MM.1S (cell line): ENCODE measurements at regions not wholly inside any gene's neighbourhood (a gene's known extent, or its start where the extent isn't known, plus 50 kb on each side); places are given as distances from the start of the nearest gene placed in this dataset.

Source experiments
- DNase-seq: peaks from one replicate; pipeline ENCODE4 v3.0.0-alpha.2; 2015
- H2AFZ ChIP-seq: fragments of 300-600 bp; sonication (generic); 2 replicates; pipeline ENCODE4 v1.6.0; 2016; ENCODE audit warnings: antibody characterized with exemption, low read length
- H3F3A ChIP-seq: fragments of 300-600 bp; sonication (generic); 2 replicates; pipeline ENCODE4 v1.6.1; 2016; ENCODE audit warnings: mild to moderate bottlenecking, antibody characterized with exemption, low read length, moderate library complexity, mixed read lengths; ENCODE audit not compliant: insufficient read depth
- H3K27ac ChIP-seq: fragments of 300-600 bp; sonication (generic); 2 replicates; pipeline ENCODE4 v1.5.1; 2016; ENCODE audit warnings: mild to moderate bottlenecking, low read length
- H3K27me3 ChIP-seq: fragments of 300-600 bp; sonication (generic); replicated peaks from 2 replicates; pipeline ENCODE4 v1.6.0; 2016; ENCODE audit warnings: low read length; ENCODE audit not compliant: insufficient read depth
- H3K36me3 ChIP-seq: fragments of 300-600 bp; sonication (generic); replicated peaks from 2 replicates; pipeline ENCODE4 v1.6.1; 2016; ENCODE audit warnings: mild to moderate bottlenecking, low read length, mixed read lengths; ENCODE audit not compliant: insufficient read depth
- H3K4me1 ChIP-seq: fragments of 300-600 bp; sonication (generic); 2 replicates; pipeline ENCODE4 v1.6.1; 2016; ENCODE audit warnings: low read length, mixed read lengths
- H3K4me2 ChIP-seq: fragments of 300-600 bp; sonication (generic); 2 replicates; pipeline ENCODE4 v1.6.0; 2016; ENCODE audit warnings: low read depth, low read length
- H3K4me3 ChIP-seq: fragments of 300-600 bp; sonication (generic); 2 replicates; pipeline ENCODE4 v1.5.1; 2016; ENCODE audit warnings: low read length, mixed read lengths
- H3K79me2 ChIP-seq: fragments of 300-600 bp; sonication (generic); 2 replicates; pipeline ENCODE4 v1.6.1; 2016; ENCODE audit warnings: mixed run types, low read length, mixed read lengths
- H3K9ac ChIP-seq: fragments of 300-600 bp; sonication (generic); 2 replicates; pipeline ENCODE4 v1.6.1; 2016; ENCODE audit warnings: low read length, mixed read lengths
- H3K9me2 ChIP-seq: fragments of 300-600 bp; sonication (generic); replicated peaks from 2 replicates; pipeline ENCODE4 v1.6.1; 2016; ENCODE audit warnings: mild to moderate bottlenecking, low read length, mixed read lengths; ENCODE audit not compliant: insufficient read depth
- H3K9me3 ChIP-seq: fragments of 300-600 bp; sonication (generic); replicated peaks from 2 replicates; pipeline ENCODE4 v1.6.1; 2016; ENCODE audit warnings: mild to moderate bottlenecking, low read length, mixed read lengths; ENCODE audit not compliant: insufficient read depth
- H4K20me1 ChIP-seq: fragments of 300-600 bp; sonication (generic); 2 replicates; pipeline ENCODE4 v1.6.1; 2016; ENCODE audit warnings: mild to moderate bottlenecking, low read length, moderate library complexity, mixed read lengths; ENCODE audit not compliant: insufficient read depth
- CTCF ChIP-seq: fragments of 300-600 bp; sonication (generic); IDR thresholded peaks from 2 replicates; pipeline ENCODE4 v1.5.1; 2016; ENCODE audit warnings: antibody characterized with exemption, low read length, mixed read lengths
- EZH2 ChIP-seq: fragments of 300-600 bp; sonication (generic); optimal IDR thresholded peaks from 2 replicates; pipeline ENCODE3; 2017; ENCODE audit warnings: low read depth, mild to moderate bottlenecking, antibody characterized with exemption, low read length, mixed read lengths
- EZH2phosphoT487 ChIP-seq: fragments of 300-600 bp; sonication (generic); IDR thresholded peaks from 2 replicates; pipeline ENCODE4 v1.6.1; 2018; ENCODE audit warnings: antibody characterized with exemption, low read length

- Histone ChIP-seq H2AFZ (no peak overlapping the region), H3K9me2 (no peaks in the 10 kb centered on the region), H3F3A (no peaks in the 10 kb centered on the region), H3K36me3 (no peaks in the 10 kb centered on the region), H3K4me3 (no peak overlapping the region), H3K27me3 (peaks cover 21% of the 10 kb centered on the region), H3K27ac (no peak overlapping the region), H3K9me3 (no peaks in the 10 kb centered on the region), H3K79me2 (no peaks in the 10 kb centered on the region), H3K9ac (no peak overlapping the region), H4K20me1 (no peaks in the 10 kb centered on the region), H3K4me2 (no peak overlapping the region), H3K4me1 (no peaks in the 10 kb centered on the region)
- no peak for DNase-seq
- no peak for TF ChIP-seq EZH2phosphoT487
- TF ChIP-seq EZH2: no peak
- TF ChIP-seq CTCF: no peak
Observed at GRCh38 chr16:85534536-85535351, 78.4 kb upstream of the GSE1 start.

- H3K27me3 ChIP-seq: peaks cover 13% of the 10 kb centered on the region; the same call in 1 of the 2 replicates
- no peaks in the 10 kb centered on the region for H3K9me2 ChIP-seq
- TF ChIP-seq EZH2phosphoT487 (no peak), CTCF (no peak), EZH2 (no peak)
- H3K36me3 ChIP-seq: no peaks in the 10 kb centered on the region
- no peak overlapping the region for H3K4me2 ChIP-seq
- H4K20me1 ChIP-seq: no peaks in the 10 kb centered on the region
- no peaks in the 10 kb centered on the region for H3K4me1 ChIP-seq
- H2AFZ ChIP-seq: no peak overlapping the region
- H3K9me3 ChIP-seq: no peaks in the 10 kb centered on the region
- H3K27ac ChIP-seq: no peak overlapping the region
- H3K9ac ChIP-seq: no peak overlapping the region
- no peak overlapping the region for H3K4me3 ChIP-seq
- H3K79me2 ChIP-seq: no peaks in the 10 kb centered on the region
- H3F3A ChIP-seq: no peaks in the 10 kb centered on the region
- no peak for DNase-seq
Observed at GRCh38 chr16:85535352-85536072, 77.6 kb upstream of the GSE1 start.

- no peaks in the 10 kb centered on the region for H3K79me2 ChIP-seq
- no peak for DNase-seq
- peaks cover 10% of the 10 kb centered on the region; the same call in 1 of the 2 replicates for H3K27me3 ChIP-seq
- no peaks in the 10 kb centered on the region for H4K20me1 ChIP-seq
- no peak for TF ChIP-seq CTCF
- no peak for TF ChIP-seq EZH2
- no peak for TF ChIP-seq EZH2phosphoT487
- H3K4me2 ChIP-seq: no peak overlapping the region
- no peaks in the 10 kb centered on the region for H3K4me1 ChIP-seq
- H3F3A ChIP-seq: no peaks in the 10 kb centered on the region
- no peak overlapping the region for H3K9ac ChIP-seq
- no peaks in the 10 kb centered on the region for H3K36me3 ChIP-seq
- H3K4me3 ChIP-seq: no peak overlapping the region
- no peaks in the 10 kb centered on the region for H3K9me2 ChIP-seq
- no peak overlapping the region for H3K27ac ChIP-seq
- H2AFZ ChIP-seq: no peak overlapping the region
- H3K9me3 ChIP-seq: no peaks in the 10 kb centered on the region
Observed at GRCh38 chr16:85536073-85536410, 77.1 kb upstream of the GSE1 start.
